Astrocyte (in vitro differentiated cells and primary cell): ENCODE measurements at regions not wholly inside any gene's neighbourhood (a gene's known extent, or its start where the extent isn't known, plus 50 kb on each side); places are given as distances from the start of the nearest gene placed in this dataset.

Experiments
- DNase-seq: peaks from one replicate; pipeline ENCODE4 v3.0.0-alpha.2; 2010; ENCODE audit warnings: low read depth
- FAIRE-seq: peaks from 2 replicates; lab custom pipeline; 2011; peaks lifted over from hg19 to GRCh38; lab: Jason Lieb, UNC
- H2AFZ ChIP-seq: 2 replicates; pipeline ENCODE4 v1.6.0; 2012; ENCODE audit warnings: low read depth, low read length, inconsistent platforms
- H3K27ac ChIP-seq: 2 replicates; pipeline ENCODE4 v1.5.1; 2011; ENCODE audit warnings: low read depth, low read length, inconsistent platforms
- H3K27me3 ChIP-seq: 2 replicates; pipeline ENCODE4 v1.6.0; 2011; ENCODE audit warnings: low read length, inconsistent platforms; ENCODE audit not compliant: insufficient read depth
- H3K36me3 ChIP-seq: 2 replicates; pipeline ENCODE4 v1.5.1; 2011; ENCODE audit warnings: low read length, inconsistent platforms; ENCODE audit not compliant: insufficient read depth
- H3K4me1 ChIP-seq: 2 replicates; pipeline ENCODE4 v1.5.1; 2011; ENCODE audit warnings: low read length, inconsistent platforms; ENCODE audit not compliant: insufficient read depth
- H3K4me2 ChIP-seq: 2 replicates; pipeline ENCODE4 v1.6.0; 2012; ENCODE audit warnings: low read length, inconsistent platforms
- H3K4me3 ChIP-seq: 2 replicates; pipeline ENCODE4 v1.5.1; 2011; ENCODE audit warnings: low read depth, mild to moderate bottlenecking, low read length, inconsistent platforms; ENCODE audit not compliant: insufficient read depth
- H3K79me2 ChIP-seq: 2 replicates; pipeline ENCODE4 v1.6.0; 2012; ENCODE audit warnings: mild to moderate bottlenecking, low read length, inconsistent platforms; ENCODE audit not compliant: insufficient read depth
- H3K9ac ChIP-seq: 2 replicates; pipeline ENCODE4 v1.6.0; 2012; ENCODE audit warnings: mild to moderate bottlenecking, low read length, inconsistent platforms
- H3K9me3 ChIP-seq: 2 replicates; pipeline ENCODE4 v1.5.1; 2012; ENCODE audit warnings: low read depth, mild to moderate bottlenecking, low read length, inconsistent platforms; ENCODE audit not compliant: insufficient read depth
- H4K20me1 ChIP-seq: 2 replicates; pipeline ENCODE4 v1.6.0; 2012; ENCODE audit warnings: low read length, inconsistent platforms; ENCODE audit not compliant: insufficient read depth
- H3K27ac Mint-ChIP-seq: one replicate; pipeline ENCODE4 v1.8.0; 2021; ENCODE audit warnings: mild to moderate bottlenecking, mixed read lengths; ENCODE audit not compliant: unreplicated experiment
- H3K27me3 Mint-ChIP-seq: one replicate; pipeline ENCODE4 v1.8.0; 2021; ENCODE audit warnings: low read depth, mixed read lengths; ENCODE audit not compliant: unreplicated experiment
- H3K36me3 Mint-ChIP-seq: one replicate; pipeline ENCODE4 v1.8.0; 2021; ENCODE audit warnings: low read depth, mixed read lengths; ENCODE audit not compliant: unreplicated experiment
- H3K4me1 Mint-ChIP-seq: one replicate; pipeline ENCODE4 v1.8.0; 2021; ENCODE audit warnings: low read depth, mixed read lengths; ENCODE audit not compliant: unreplicated experiment
- H3K4me3 Mint-ChIP-seq: one replicate; pipeline ENCODE4 v1.8.0; 2021; ENCODE audit warnings: mild to moderate bottlenecking, moderate library complexity, mixed read lengths; ENCODE audit not compliant: unreplicated experiment
- H3K9me3 Mint-ChIP-seq: one replicate; pipeline ENCODE4 v1.8.0; 2021; ENCODE audit warnings: mild to moderate bottlenecking, mixed read lengths; ENCODE audit not compliant: unreplicated experiment
- CTCF ChIP-seq: IDR thresholded peaks from 2 replicates; pipeline ENCODE4 v1.5.1; 2011; ENCODE audit warnings: low read depth, mild to moderate bottlenecking, inconsistent platforms, low read length, moderate library complexity; ENCODE audit not compliant: insufficient read depth
- EZH2 ChIP-seq: IDR thresholded peaks from 2 replicates; pipeline ENCODE4 v1.6.1; 2012; ENCODE audit warnings: mild to moderate bottlenecking, low read length, inconsistent platforms; ENCODE audit not compliant: insufficient read depth

GRCh38 chr13:37947419-37948140 is 78.0 kb upstream of the TRPC4 start:
- TF ChIP-seq EZH2, result no peak
- no peak for TF ChIP-seq CTCF
- Histone ChIP-seq H3K9ac (no peak overlapping the region), H3K79me2 (no peaks in the 10 kb centered on the region), H3K27me3 (no peaks in the 10 kb centered on the region), H3K27ac (no peak overlapping the region), H4K20me1 (no peaks in the 10 kb centered on the region), H3K4me3 (no peak overlapping the region), H3K9me3 (no peaks in the 10 kb centered on the region), H3K4me1 (no peaks in the 10 kb centered on the region), H3K36me3 (no peaks in the 10 kb centered on the region), H2AFZ (no peak overlapping the region), H3K4me2 (no peak overlapping the region)
- FAIRE-seq (no peak), DNase-seq (no peak)
- H3K4me3 Mint-ChIP-seq, result no peak overlapping the region
- no peaks in the 10 kb centered on the region for H3K36me3 Mint-ChIP-seq
- no peak overlapping the region for H3K27ac Mint-ChIP-seq
- no peaks in the 10 kb centered on the region for H3K4me1 Mint-ChIP-seq
- H3K9me3 Mint-ChIP-seq, result no peaks in the 10 kb centered on the region
- H3K27me3 Mint-ChIP-seq, result no peaks in the 10 kb centered on the region

- no peaks in the 10 kb centered on the region for H3K27me3 Mint-ChIP-seq
- no peak overlapping the region for H3K4me2 ChIP-seq
- no peaks in the 10 kb centered on the region for H3K9me3 ChIP-seq
- FAIRE-seq (no peak), DNase-seq (no peak)
- H3K36me3 Mint-ChIP-seq, result no peaks in the 10 kb centered on the region
- no peak overlapping the region for H2AFZ ChIP-seq
- H3K79me2 ChIP-seq, result no peaks in the 10 kb centered on the region
- no peaks in the 10 kb centered on the region for H3K4me1 Mint-ChIP-seq
- no peak overlapping the region for H3K9ac ChIP-seq
- no peak overlapping the region for H3K4me3 ChIP-seq
- no peak overlapping the region for H3K27ac ChIP-seq
- H3K27ac Mint-ChIP-seq, result no peak overlapping the region
- H3K4me1 ChIP-seq, result no peaks in the 10 kb centered on the region
- H4K20me1 ChIP-seq, result no peaks in the 10 kb centered on the region
- H3K36me3 ChIP-seq, result no peaks in the 10 kb centered on the region
- no peaks in the 10 kb centered on the region for H3K9me3 Mint-ChIP-seq
- no peak for TF ChIP-seq CTCF
- H3K4me3 Mint-ChIP-seq, result no peak overlapping the region
- H3K27me3 ChIP-seq, result no peaks in the 10 kb centered on the region
These were observed 76.3 kb upstream of the TRPC4 start for GRCh38 chr13:37945651-37946575.
